GM19372 (cell line): ENCODE measurements at regions not wholly inside any gene's neighbourhood (a gene's known extent, or its start where the extent isn't known, plus 50 kb on each side); places are given as distances from the start of the nearest gene placed in this dataset.

ENCODE experiments used
- ATAC-seq: cut with Tn5 transposase; IDR thresholded peaks from one replicate; pipeline ENCODE4 v1.9.1; 2021; ENCODE audit warnings: mild to moderate bottlenecking, low read depth, moderate library complexity; ENCODE audit not compliant: unreplicated experiment

- no peak for ATAC-seq
Measured at GRCh38 chr3:46146548-46146947, 61.6 kb downstream of the CCR1 start.

GRCh38 chr3:46146021-46146420 lies 62.1 kb downstream of the CCR1 start:
- ATAC-seq: no peak

DNA sequence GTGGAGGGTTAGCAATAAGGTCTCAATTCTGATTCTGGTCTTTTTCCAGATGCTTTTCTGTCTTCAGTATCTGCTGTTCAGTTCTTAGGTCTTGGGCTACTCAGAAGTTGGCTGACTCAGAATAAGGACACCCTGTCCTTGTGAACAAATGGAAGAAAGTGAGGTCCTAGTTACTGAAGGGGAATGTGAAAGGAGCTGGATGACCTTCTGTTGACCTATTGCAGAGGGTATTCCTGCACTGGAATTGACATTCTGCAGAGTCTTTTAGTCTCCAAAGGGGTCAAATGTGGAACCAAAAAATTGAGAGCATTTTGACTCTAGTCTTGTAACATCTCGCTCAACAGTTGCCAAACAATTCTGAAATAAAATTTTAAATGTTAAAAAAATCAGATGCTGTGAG lies 63.0 kb downstream of the CCR1 start:
- ATAC-seq: no peak

DNA sequence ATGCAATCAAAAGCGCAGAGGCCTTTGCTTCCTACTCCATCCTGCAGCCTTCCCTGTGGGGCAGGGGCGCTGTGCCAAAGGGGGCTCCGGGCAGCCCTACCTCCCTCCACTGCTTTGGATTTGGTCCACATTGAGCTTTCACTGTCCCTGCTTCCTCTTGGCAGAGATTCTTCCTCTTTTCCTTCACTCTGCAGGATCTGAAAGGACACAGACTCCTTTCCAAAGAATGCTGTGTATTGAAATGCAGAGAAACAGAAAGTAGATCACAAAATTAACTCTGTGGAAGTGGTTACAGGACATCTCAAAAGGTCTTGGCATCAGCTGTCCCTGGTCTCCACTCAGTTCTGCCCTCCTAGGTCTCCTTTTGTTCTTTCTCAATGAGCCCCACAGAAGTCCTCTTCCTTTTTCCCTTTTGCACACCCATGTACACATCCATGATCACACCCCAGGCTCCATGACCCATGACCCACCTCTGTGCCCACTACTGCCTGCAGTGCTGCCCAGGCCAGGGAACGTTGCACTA lies 64.1 kb downstream of the CCR1 start:
- no peak for ATAC-seq

- no peak for ATAC-seq
Measured at GRCh38 chr3:46141813-46142212, 66.3 kb downstream of the CCR1 start.

DNA sequence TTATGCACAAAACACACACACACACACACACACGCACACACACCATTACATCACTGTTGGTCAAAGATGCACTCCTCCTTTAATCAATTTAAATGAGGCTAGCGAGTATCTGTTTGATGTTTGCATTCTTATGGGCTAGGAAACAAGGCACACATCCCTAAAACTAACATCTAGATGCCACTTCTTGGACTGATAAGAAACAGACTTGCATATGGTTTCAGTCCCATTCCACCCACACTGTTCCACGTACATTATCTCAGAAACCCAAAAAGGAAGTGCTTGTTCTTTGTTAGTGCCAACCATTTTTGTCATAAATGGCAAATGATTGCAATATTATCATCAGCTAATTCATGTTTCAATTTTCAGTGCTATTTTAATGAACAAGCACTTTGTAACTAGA lies 69.5 kb downstream of the CCR1 start:
- ATAC-seq: no peak

- ATAC-seq: no peak
Measured at GRCh38 chr3:46135475-46135874, 72.6 kb downstream of the CCR1 start.

- no peak for ATAC-seq
Measured at GRCh38 chr3:46133285-46133684, 74.8 kb downstream of the CCR1 start.

DNA sequence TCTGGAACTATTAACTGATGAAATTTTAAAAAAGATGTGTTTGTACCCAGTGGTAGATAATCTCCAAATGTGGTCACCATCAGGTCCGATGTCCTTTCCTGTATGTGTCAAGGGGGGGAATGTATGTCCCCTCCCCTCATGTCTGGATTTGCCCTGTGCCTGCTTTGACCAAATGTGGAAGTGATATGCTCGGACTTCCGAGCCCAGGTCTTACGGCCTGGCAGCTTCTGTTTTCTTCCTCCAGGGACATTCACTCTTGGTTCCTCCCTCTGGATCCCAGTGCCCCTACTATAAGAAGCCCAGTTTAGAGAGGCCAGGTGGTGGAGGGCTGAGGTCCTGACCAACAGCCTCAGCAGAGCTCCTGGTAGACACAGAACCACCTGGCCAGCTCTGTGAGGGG lies 75.5 kb downstream of the CCR1 start:
- ATAC-seq: no peak

GRCh38 chr3:46131884-46132450 lies 76.1 kb downstream of the CCR1 start:
- ATAC-seq: no peak

GRCh38 chr3:46130631-46131310 lies 77.3 kb downstream of the CCR1 start:
- no peak for ATAC-seq

GRCh38 chr3:46129588-46130272 lies 78.4 kb downstream of the CCR1 start:
- no peak for ATAC-seq

DNA sequence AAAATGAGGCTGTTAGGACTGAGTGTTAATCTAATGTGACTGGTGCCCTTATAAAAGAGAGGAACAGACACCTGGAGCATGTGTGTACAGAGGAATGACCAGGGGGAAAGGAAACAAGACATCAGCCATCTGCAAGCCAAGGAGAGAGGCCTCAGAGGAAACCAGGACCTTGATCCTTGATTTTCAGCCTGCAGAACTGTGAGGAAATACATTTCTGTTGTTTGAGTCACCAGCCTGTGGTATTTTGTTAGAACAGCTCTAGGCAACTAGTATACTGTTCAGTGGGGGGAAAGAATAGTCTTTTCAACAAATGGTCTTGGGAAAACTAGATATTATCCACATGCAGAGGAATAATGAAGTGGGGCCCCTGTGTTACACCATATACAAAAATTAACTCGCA lies 80.6 kb downstream of the CCR1 start:
- no peak for ATAC-seq

GRCh38 chr3:46124216-46125177 lies 83.6 kb downstream of the CCR1 start:
- ATAC-seq: no peak

DNA sequence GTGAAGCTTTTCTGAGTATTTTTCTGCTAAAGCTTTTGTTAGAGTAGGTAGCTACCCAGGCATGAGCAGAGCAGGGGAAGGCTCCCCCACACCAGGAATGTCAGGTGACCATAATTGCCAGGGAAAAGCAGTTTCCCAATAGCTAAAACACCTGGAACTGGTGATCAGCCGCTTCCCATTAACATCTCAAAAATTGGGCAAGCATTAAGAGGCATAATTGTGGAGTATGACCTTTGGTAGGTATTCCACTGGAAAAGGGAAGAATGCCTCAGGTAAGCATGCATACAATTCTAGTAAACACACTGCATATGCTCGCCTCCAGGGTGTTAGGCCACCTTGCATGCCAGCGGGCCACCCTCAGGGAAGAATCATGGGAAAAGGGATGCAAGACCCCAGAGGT lies 84.5 kb downstream of the CCR1 start:
- no peak for ATAC-seq

- ATAC-seq: no peak
Measured at GRCh38 chr3:46122091-46122490, 86.0 kb downstream of the CCR1 start.

GRCh38 chr3:46120983-46121382 lies 87.1 kb downstream of the CCR1 start:
- no peak for ATAC-seq

GRCh38 chr3:46119709-46120498 lies 88.2 kb downstream of the CCR1 start:
- ATAC-seq: no peak

DNA sequence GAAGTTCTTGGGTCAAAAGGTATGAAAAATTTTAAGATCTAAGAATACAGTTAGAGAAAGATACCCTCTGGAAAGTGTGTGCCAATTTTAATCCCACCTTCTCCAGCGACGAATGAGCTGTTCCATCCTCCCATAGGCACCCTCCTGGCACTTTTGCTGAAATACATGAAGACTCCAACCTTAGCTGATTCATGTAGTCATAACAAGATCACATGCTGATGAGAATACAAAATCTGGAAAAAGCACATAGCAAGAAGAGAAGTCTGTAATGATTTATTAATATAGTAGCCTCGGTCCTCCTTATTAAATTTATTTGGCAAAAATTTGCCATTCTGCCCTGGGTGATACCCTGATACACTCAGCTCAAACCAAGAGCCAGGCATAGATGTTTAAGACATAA lies 88.9 kb downstream of the CCR1 start:
- no peak for ATAC-seq

DNA sequence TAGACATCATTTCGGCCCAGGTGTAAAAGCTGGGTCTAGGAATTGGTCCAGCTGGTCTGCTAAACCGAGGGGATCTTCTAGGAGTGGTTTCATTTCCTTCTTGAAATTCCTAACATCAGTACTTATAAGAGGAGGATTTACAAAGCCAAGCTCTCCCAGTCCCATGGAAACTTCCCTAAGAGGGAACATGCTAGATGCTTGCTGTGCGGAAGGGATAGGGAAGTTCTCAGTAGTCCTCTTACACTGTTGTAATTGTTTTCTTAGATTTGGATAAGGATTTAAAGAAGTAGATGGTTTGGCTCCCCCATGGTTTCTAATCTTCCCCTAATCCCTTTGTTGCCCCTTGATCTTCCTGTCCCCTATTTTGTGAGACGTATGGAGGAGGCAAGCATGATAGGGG lies 89.7 kb upstream of the XCR1 start:
- no peak for ATAC-seq
